Suprapubic skin (tissue), 4 donors: ENCODE measurements at regions not wholly inside any gene's neighbourhood (a gene's known extent, or its start where the extent isn't known, plus 50 kb on each side); places are given as distances from the start of the nearest gene placed in this dataset.

Experiments used
- DNase-seq, 2 donors: peaks; one replicate each; pipeline ENCODE4 v3.0.0-alpha.2; 2019; ENCODE audit warnings: low spot score in 2 of 2
- H3K27ac ChIP-seq: fragments of 200-600 bp; sonication (generic); one replicate; pipeline ENCODE4 v1.5.1; 2019
- H3K27me3 ChIP-seq: fragments of 200-600 bp; sonication (generic); one replicate; pipeline ENCODE4 v1.5.1; 2019
- H3K36me3 ChIP-seq: fragments of 200-600 bp; sonication (generic); one replicate; pipeline ENCODE4 v1.5.1; 2019
- H3K4me1 ChIP-seq: fragments of 200-600 bp; sonication (generic); one replicate; pipeline ENCODE4 v1.5.1; 2019
- H3K4me3 ChIP-seq: fragments of 200-600 bp; sonication (generic); one replicate; pipeline ENCODE4 v1.5.1; 2019; ENCODE audit warnings: mild to moderate bottlenecking
- H3K9me3 ChIP-seq: fragments of 200-600 bp; sonication (generic); one replicate; pipeline ENCODE4 v1.5.1; 2019
- CTCF ChIP-seq, 2 donors: fragments of 200-600 bp in 1 of 2; fragments of 450-650 bp in 1 of 2; sonication (generic) in 1 of 2; IDR thresholded peaks; one replicate each; pipeline ENCODE4 v1.5.1; 2016 to 2019; ENCODE audit warnings: antibody characterized with exemption in 2 of 2, mild to moderate bottlenecking in 1 of 2, moderate library complexity in 1 of 2
- EP300 ChIP-seq: sonication (generic); formaldehyde crosslinking; IDR thresholded peaks from one replicate; pipeline ENCODE4 v1.6.1; 2017; ENCODE audit warnings: antibody characterized with exemption
- POLR2A ChIP-seq, 2 donors: fragments of 450-650 bp; IDR thresholded peaks; one replicate each; pipeline ENCODE4 v1.6.1; 2017; ENCODE audit warnings: antibody characterized with exemption in 2 of 2, mild to moderate bottlenecking in 2 of 2, moderate library complexity in 2 of 2
- POLR2AphosphoS5 ChIP-seq, 3 donors: sonication (generic); formaldehyde crosslinking; IDR thresholded peaks; one replicate each; pipeline ENCODE4 v1.6.1; 2017; ENCODE audit warnings: antibody characterized with exemption in 3 of 3
- WGBS: methylation state at CpG from one replicate; pipeline ENCODE4 v1.1.5; 2018; 5-methylcytosine and 5-hydroxymethylcytosine counted together

- TF ChIP-seq POLR2A (IDR thresholded peaks at IDR 0.05), result no peak
- no peak for TF ChIP-seq EP300
- no peak for TF ChIP-seq POLR2AphosphoS5 (IDR thresholded peaks at IDR 0.05)
- no peak for TF ChIP-seq CTCF (IDR thresholded peaks at IDR 0.05)
- H3K4me3 ChIP-seq, result no peak overlapping the region
- WGBS, result 47% methylated on average over 5 of the region's 6 CpGs
- H3K27ac ChIP-seq, result no peak overlapping the region
- no peaks in the 10 kb centered on the region for H3K9me3 ChIP-seq
- no peaks in the 10 kb centered on the region for H3K36me3 ChIP-seq
- no peak for DNase-seq
- H3K4me1 ChIP-seq, result no peaks in the 10 kb centered on the region
- H3K27me3 ChIP-seq, result no peaks in the 10 kb centered on the region
Observed at GRCh38 chr16:26511463-26511862, 555.3 kb upstream of the C16orf82 start.

DNA sequence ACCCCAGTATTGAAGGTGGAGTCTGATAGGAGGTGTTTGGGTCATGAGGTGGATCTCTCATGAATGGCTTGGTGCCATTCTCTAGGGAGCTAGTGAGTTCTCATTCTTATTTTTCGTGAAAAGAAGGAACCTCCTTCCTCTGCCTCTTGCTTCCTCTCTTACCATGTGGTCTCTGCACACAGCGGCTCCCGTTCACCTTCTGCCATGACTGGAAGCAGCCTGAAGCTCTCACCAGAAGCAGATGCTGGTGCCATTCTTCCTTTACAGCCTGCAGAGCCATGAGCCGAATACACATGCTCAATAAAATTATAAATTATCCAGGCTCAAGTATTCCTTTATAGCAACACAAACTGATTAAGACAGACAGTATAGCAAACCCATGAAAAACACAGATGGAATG, 545.1 kb upstream of the C16orf82 start:
- Histone ChIP-seq H3K27ac (no peak overlapping the region), H3K9me3 (no peaks in the 10 kb centered on the region), H3K36me3 (no peaks in the 10 kb centered on the region), H3K4me1 (no peaks in the 10 kb centered on the region), H3K27me3 (peaks cover 4% of the 10 kb centered on the region), H3K4me3 (no peak overlapping the region)
- no peak for TF ChIP-seq POLR2A (IDR thresholded peaks at IDR 0.05)
- TF ChIP-seq POLR2AphosphoS5 (IDR thresholded peaks at IDR 0.05), result no peak
- TF ChIP-seq CTCF (IDR thresholded peaks at IDR 0.05), result no peak
- no peak for TF ChIP-seq EP300
- WGBS, result 79% methylated on average over 4 of the region's 4 CpGs
- no peak for DNase-seq

GRCh38 chr16:26524281-26524680, 542.4 kb upstream of the C16orf82 start:
- DNase-seq, result no peak
- TF ChIP-seq CTCF (IDR thresholded peaks at IDR 0.05), result no peak
- no peak for TF ChIP-seq POLR2A (IDR thresholded peaks at IDR 0.05)
- no peak for TF ChIP-seq POLR2AphosphoS5 (IDR thresholded peaks at IDR 0.05)
- TF ChIP-seq EP300, result no peak
- Histone ChIP-seq H3K9me3 (no peaks in the 10 kb centered on the region), H3K27me3 (peaks cover 4% of the 10 kb centered on the region), H3K27ac (no peak overlapping the region), H3K4me1 (no peaks in the 10 kb centered on the region), H3K36me3 (no peaks in the 10 kb centered on the region), H3K4me3 (no peak overlapping the region)
- WGBS, result 52% methylated on average over 6 of the region's 6 CpGs

GRCh38 chr16:26524846-26525245, 541.9 kb upstream of the C16orf82 start:
- H3K4me3 ChIP-seq, result no peak overlapping the region
- WGBS, result 74% methylated on average over 3 of the region's 3 CpGs
- no peak overlapping the region for H3K27ac ChIP-seq
- peaks cover 4% of the 10 kb centered on the region for H3K27me3 ChIP-seq
- H3K36me3 ChIP-seq, result no peaks in the 10 kb centered on the region
- no peaks in the 10 kb centered on the region for H3K9me3 ChIP-seq
- TF ChIP-seq POLR2A (IDR thresholded peaks at IDR 0.05) (no peak), CTCF (IDR thresholded peaks at IDR 0.05) (no peak), EP300 (no peak), POLR2AphosphoS5 (IDR thresholded peaks at IDR 0.05) (no peak)
- DNase-seq, result no peak
- H3K4me1 ChIP-seq, result no peaks in the 10 kb centered on the region

- Histone ChIP-seq H3K27ac (no peak overlapping the region), H3K9me3 (no peaks in the 10 kb centered on the region), H3K27me3 (peaks cover 4% of the 10 kb centered on the region), H3K4me3 (no peak overlapping the region), H3K4me1 (no peaks in the 10 kb centered on the region), H3K36me3 (no peaks in the 10 kb centered on the region)
- DNase-seq, result no peak
- TF ChIP-seq CTCF (IDR thresholded peaks at IDR 0.05), result no peak
- TF ChIP-seq EP300, result no peak
- no peak for TF ChIP-seq POLR2A (IDR thresholded peaks at IDR 0.05)
- no peak for TF ChIP-seq POLR2AphosphoS5 (IDR thresholded peaks at IDR 0.05)
Observed at GRCh38 chr16:26525856-26526255, 540.9 kb upstream of the C16orf82 start.
